H1 (cell line): ENCODE measurements at regions not wholly inside any gene's neighbourhood (a gene's known extent, or its start where the extent isn't known, plus 50 kb on each side); places are given as distances from the start of the nearest gene placed in this dataset.
"Not testable (repeated sequence)": the region's sequence is repeated elsewhere in the genome, so short reads cannot be mapped to it uniquely, and the experiment has no call there.

Experiments used
- CTCF ChIA-PET: fragments of 300-600 bp; sonication (Branson Sonifier 250); formaldehyde crosslinking; loops from one replicate; lab custom pipeline; 2021; ENCODE audit not compliant: partially characterized antibody; lab: Charles Lee
- POLR2A ChIA-PET: fragments of 300-600 bp; sonication (Branson Sonifier 250); formaldehyde crosslinking; loops from one replicate; lab custom pipeline; 2021; ENCODE audit warnings: inconsistent platforms; ENCODE audit not compliant: partially characterized antibody; lab: Charles Lee
- DNase-seq, 2 experiments: peaks; one replicate each; pipeline versions ENCODE4 v3.0.0 to v3.0.0-alpha.2; 2010 to 2022; ENCODE audit warnings: low spot score in 2 of 2, low read depth in 1 of 2, mixed read lengths in 1 of 2
- FAIRE-seq: peaks from 2 replicates; lab custom pipeline; 2011; peaks lifted over from hg19 to GRCh38; lab: Jason Lieb, UNC
- H2AFZ ChIP-seq: 2 replicates; pipeline ENCODE4 v1.8.1; 2012; ENCODE audit warnings: low read length, inconsistent platforms
- H2AK5ac ChIP-seq: 2 replicates; pipeline ENCODE4 v1.6.1; 2013; ENCODE audit warnings: low read depth, low read length
- H2BK120ac ChIP-seq: replicated peaks from 2 replicates; pipeline ENCODE3; 2013; ENCODE audit warnings: low read depth, low read length, inconsistent platforms
- H2BK12ac ChIP-seq: 2 replicates; pipeline ENCODE4 v1.6.1; 2013; ENCODE audit warnings: low read depth, low read length
- H2BK15ac ChIP-seq: 2 replicates; pipeline ENCODE4 v1.6.1; 2013; ENCODE audit warnings: low read length
- H2BK20ac ChIP-seq: 2 replicates; pipeline ENCODE4 v1.6.1; 2013; ENCODE audit warnings: low read length
- H2BK5ac ChIP-seq: 2 replicates; pipeline ENCODE4 v1.6.1; 2013; ENCODE audit warnings: low read depth, low read length
- H3K14ac ChIP-seq: 2 replicates; pipeline ENCODE4 v1.6.1; 2013; ENCODE audit warnings: inconsistent platforms; ENCODE audit not compliant: insufficient read length
- H3K18ac ChIP-seq: 2 replicates; pipeline ENCODE4 v1.6.1; 2013; ENCODE audit warnings: low read length; ENCODE audit errors: extremely low read depth
- H3K23ac ChIP-seq: 2 replicates; pipeline ENCODE4 v1.6.1; 2013; ENCODE audit warnings: inconsistent platforms; ENCODE audit not compliant: insufficient read length
- H3K23me2 ChIP-seq: 2 replicates; pipeline ENCODE4 v1.6.1; 2013; ENCODE audit warnings: low read depth, low read length
- H3K27ac ChIP-seq: 2 replicates; pipeline ENCODE4 v1.6.1; 2011; ENCODE audit warnings: low read depth, low read length, inconsistent platforms
- H3K27me3 ChIP-seq, 4 experiments: replicated peaks in 1 of 4; 1 replicate in 1 of 4; 2 replicates in 3 of 4; pipeline versions ENCODE4 v1.6.1 to v1.8.1; 2011 to 2013; ENCODE audit warnings: low read length in 3 of 4, mild to moderate bottlenecking in 3 of 4, inconsistent platforms in 2 of 4, mixed read lengths in 2 of 4, moderate library complexity in 1 of 4; ENCODE audit not compliant: control insufficient read depth in 3 of 4, insufficient read depth in 3 of 4; ENCODE audit errors: extremely low read depth in 1 of 4
- H3K36me3 ChIP-seq, 4 experiments: 2 replicates each; pipeline versions ENCODE4 v1.6.1 to v1.8.1; 2011 to 2013; ENCODE audit warnings: mild to moderate bottlenecking in 4 of 4, low read length in 3 of 4, moderate library complexity in 2 of 4, control low read depth in 1 of 4, inconsistent platforms in 1 of 4; ENCODE audit not compliant: insufficient read depth in 4 of 4, control insufficient read depth in 2 of 4
- H3K4ac ChIP-seq: replicated peaks from 2 replicates; pipeline ENCODE3; 2013; ENCODE audit warnings: low read length, low read depth, mixed read lengths, inconsistent platforms; ENCODE audit not compliant: insufficient read length
- H3K4me1 ChIP-seq, 4 experiments: replicated peaks in 1 of 4; 1 replicate in 1 of 4; 2 replicates in 3 of 4; pipeline versions ENCODE4 v1.6.1 to v1.8.1; 2011 to 2013; ENCODE audit warnings: low read length in 3 of 4, inconsistent platforms in 2 of 4, mixed read lengths in 1 of 4; ENCODE audit not compliant: insufficient read depth in 4 of 4, control insufficient read depth in 3 of 4
- H3K4me2 ChIP-seq, 2 experiments: 2 replicates each; pipeline versions ENCODE4 v1.6.1 to v1.8.1; 2011 to 2013; ENCODE audit warnings: low read depth in 2 of 2, low read length in 2 of 2, control low read depth in 1 of 2, inconsistent platforms in 1 of 2, mild to moderate bottlenecking in 1 of 2; ENCODE audit not compliant: insufficient read depth in 1 of 2
- H3K4me3 ChIP-seq, 4 experiments: fragments of 200-600, 300-600 bp in 1 of 4; sonication (generic), shearing (Covaris generic), sonication (Bioruptor Twin) in 1 of 4; 2 replicates each; pipeline versions ENCODE4 v1.5.1 to v1.8.1; 2011 to 2016; ENCODE audit warnings: low read length in 4 of 4, low read depth in 3 of 4, control low read depth in 2 of 4, inconsistent platforms in 2 of 4, mild to moderate bottlenecking in 2 of 4, mixed read lengths in 1 of 4, moderate library complexity in 1 of 4; ENCODE audit not compliant: insufficient read depth in 2 of 4; ENCODE audit errors: extremely low read depth in 1 of 4
- H3K56ac ChIP-seq: replicated peaks from 2 replicates; pipeline ENCODE3; 2013; ENCODE audit warnings: low read depth, mild to moderate bottlenecking, mixed read lengths, low read length, inconsistent platforms; ENCODE audit not compliant: insufficient read length
- H3K79me1 ChIP-seq: 2 replicates; pipeline ENCODE4 v1.6.1; 2013; ENCODE audit warnings: low read depth, low read length, control low read depth
- H3K79me2 ChIP-seq, 2 experiments: 2 replicates each; pipeline versions ENCODE4 v1.6.1 to v1.8.1; 2012 to 2013; ENCODE audit warnings: low read length in 2 of 2, mild to moderate bottlenecking in 2 of 2, inconsistent platforms in 1 of 2; ENCODE audit not compliant: insufficient read depth in 2 of 2, control insufficient read depth in 1 of 2
- H3K9ac ChIP-seq, 4 experiments: replicated peaks in 1 of 4; 1 replicate in 1 of 4; 2 replicates in 3 of 4; pipeline versions ENCODE4 v1.6.1 to v1.8.1; 2011 to 2013; ENCODE audit warnings: low read depth in 3 of 4, low read length in 3 of 4, control low read depth in 2 of 4, mild to moderate bottlenecking in 2 of 4, moderate library complexity in 2 of 4, inconsistent platforms in 1 of 4; ENCODE audit errors: extremely low read depth in 1 of 4
- H3K9me3 ChIP-seq, 2 experiments: 2 replicates each; pipeline versions ENCODE4 v1.6.1 to v1.8.1; 2012 to 2013; ENCODE audit warnings: mild to moderate bottlenecking in 2 of 2, moderate library complexity in 2 of 2, control low read depth in 1 of 2, inconsistent platforms in 1 of 2, low read depth in 1 of 2, low read length in 1 of 2, mixed read lengths in 1 of 2; ENCODE audit not compliant: insufficient read depth in 2 of 2
- H4K20me1 ChIP-seq, 2 experiments: replicated peaks in 1 of 2; 2 replicates each; pipeline versions ENCODE3 to v1.8.1; 2011 to 2013; ENCODE audit warnings: inconsistent platforms in 2 of 2, low read length in 2 of 2, mild to moderate bottlenecking in 1 of 2; ENCODE audit not compliant: insufficient read depth in 2 of 2, control insufficient read depth in 1 of 2
- H4K5ac ChIP-seq: 2 replicates; pipeline ENCODE4 v1.6.1; 2013; ENCODE audit warnings: low read length, low read depth, mixed read lengths, inconsistent platforms; ENCODE audit not compliant: insufficient read length
- H4K8ac ChIP-seq: 2 replicates; pipeline ENCODE4 v1.8.0; 2013; ENCODE audit warnings: mild to moderate bottlenecking, moderate library complexity, low read length, inconsistent platforms; ENCODE audit not compliant: insufficient read depth; ENCODE audit errors: extremely low read depth
- H4K91ac ChIP-seq: replicated peaks from 2 replicates; pipeline ENCODE3; 2013; ENCODE audit warnings: low read length, mixed read lengths, inconsistent platforms; ENCODE audit not compliant: insufficient read length
- WGBS, 2 experiments: shearing (Covaris generic) in 1 of 2; methylation state at CpG; one replicate each; pipeline versions ENCODE4 v1.1.6 to v1.1.7; 2013 to 2015; ENCODE audit warnings: low lambda C conversion rate in 2 of 2, mixed read lengths in 2 of 2, inconsistent platforms in 1 of 2, low coverage in 1 of 2, missing lambda C conversion rate in 1 of 2; ENCODE audit not compliant: insufficient replicate concordance in 2 of 2, insufficient coverage in 1 of 2, insufficient read length in 1 of 2; ENCODE audit errors: extremely low coverage in 1 of 2, missing lambda C conversion rate in 1 of 2; 5-methylcytosine and 5-hydroxymethylcytosine counted together

GRCh38 chr10:3253974-3254373 is 81.4 kb upstream of the PITRM1 start:
- H2BK12ac ChIP-seq, H3K14ac ChIP-seq, H4K8ac ChIP-seq, H3K18ac ChIP-seq, H3K23me2 ChIP-seq, H2BK5ac ChIP-seq, H2BK120ac ChIP-seq, H3K9me3 ChIP-seq, DNase-seq, H2AK5ac ChIP-seq, H2BK15ac ChIP-seq, H2AFZ ChIP-seq, H3K4me3 ChIP-seq, POLR2A ChIA-PET, H3K79me2 ChIP-seq, H3K36me3 ChIP-seq, H3K56ac ChIP-seq, H3K4ac ChIP-seq, H3K4me2 ChIP-seq, FAIRE-seq, H3K27ac ChIP-seq, H4K91ac ChIP-seq, H3K4me1 ChIP-seq, H3K79me1 ChIP-seq, H3K9ac ChIP-seq, H3K27me3 ChIP-seq, H2BK20ac ChIP-seq, H3K23ac ChIP-seq, H4K20me1 ChIP-seq, H4K5ac ChIP-seq: not testable (repeated sequence)
- CTCF ChIA-PET: interaction anchor here (1.1 kb wide), 1 partner anchor 14 kb away, joined by 3 read pairs; no protein-coding TSS in a partner anchor
- 95 to 100% methylated on average over 1 to 2 of the region's 3 CpGs for WGBS, 2 experiments
